ENCODE measurements at regions not wholly inside any gene's neighbourhood (a gene's known extent, or its start where the extent isn't known, plus 50 kb on each side); places are given as distances from the start of the nearest gene placed in this dataset.

- peaks cover 11% of the 10 kb centered on the region for H3K9me3 Mint-ChIP-seq
- H3K27me3 Mint-ChIP-seq: peaks cover 5% of the 10 kb centered on the region
Observed at GRCh38 chr22:34015642-34016041, 95.4 kb upstream of the LARGE1 start.

GRCh38 chr22:34017205-34017604 lies 96.9 kb upstream of the LARGE1 start:
- Mint-ChIP-seq H3K27ac (no peak overlapping the region), H3K27me3 (peaks cover 5% of the 10 kb centered on the region), H3K9me3 (peaks cover 11% of the 10 kb centered on the region), H3K4me3 (no peak overlapping the region), H3K4me1 (no peaks in the 10 kb centered on the region), H3K36me3 (ENCODE audit: low read depth) (no peaks in the 10 kb centered on the region)
- ATAC-seq (replicated peaks): no peak

More at GRCh38 chr22:34015642-34016041, 95.4 kb upstream of the LARGE1 start:
- Mint-ChIP-seq H3K27ac (no peak overlapping the region), H3K36me3 (ENCODE audit: low read depth) (no peaks in the 10 kb centered on the region), H3K4me3 (no peak overlapping the region), H3K4me1 (no peaks in the 10 kb centered on the region)
- ATAC-seq (replicated peaks): no peak

GRCh38 chr22:34019190-34019845 lies 99.0 kb upstream of the LARGE1 start:
- Mint-ChIP-seq H3K27me3 (peaks cover 2% of the 10 kb centered on the region), H3K4me3 (no peak overlapping the region), H3K27ac (no peak overlapping the region), H3K9me3 (peaks cover 10% of the 10 kb centered on the region), H3K36me3 (ENCODE audit: low read depth) (no peaks in the 10 kb centered on the region), H3K4me1 (no peaks in the 10 kb centered on the region)
- no peak for ATAC-seq (replicated peaks)

DNA sequence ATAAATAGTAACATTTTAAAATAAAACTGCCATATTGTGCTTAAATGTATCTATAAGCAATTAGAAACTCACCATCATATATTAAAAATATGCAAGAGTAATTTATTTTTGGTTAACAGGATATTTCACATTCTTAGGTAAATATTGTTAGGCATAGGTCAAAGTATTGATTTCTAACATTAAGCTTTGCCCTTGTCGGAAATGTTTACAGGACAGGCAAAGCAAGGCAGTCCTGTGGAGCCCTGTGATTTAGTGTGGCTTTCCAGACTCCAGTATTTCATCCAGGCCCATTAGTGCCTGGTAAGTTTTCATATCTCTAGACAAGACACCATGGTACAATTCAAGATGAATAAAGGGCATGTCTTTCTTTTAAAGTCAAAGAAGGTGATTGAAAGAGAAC lies 114.9 kb upstream of the LARGE1 start:
- Mint-ChIP-seq H3K27ac (no peak overlapping the region), H3K27me3 (peaks cover 19% of the 10 kb centered on the region), H3K4me3 (no peak overlapping the region), H3K36me3 (ENCODE audit: low read depth) (no peaks in the 10 kb centered on the region), H3K4me1 (no peaks in the 10 kb centered on the region), H3K9me3 (peaks cover 18% of the 10 kb centered on the region)
- ATAC-seq (replicated peaks): no peak

DNA sequence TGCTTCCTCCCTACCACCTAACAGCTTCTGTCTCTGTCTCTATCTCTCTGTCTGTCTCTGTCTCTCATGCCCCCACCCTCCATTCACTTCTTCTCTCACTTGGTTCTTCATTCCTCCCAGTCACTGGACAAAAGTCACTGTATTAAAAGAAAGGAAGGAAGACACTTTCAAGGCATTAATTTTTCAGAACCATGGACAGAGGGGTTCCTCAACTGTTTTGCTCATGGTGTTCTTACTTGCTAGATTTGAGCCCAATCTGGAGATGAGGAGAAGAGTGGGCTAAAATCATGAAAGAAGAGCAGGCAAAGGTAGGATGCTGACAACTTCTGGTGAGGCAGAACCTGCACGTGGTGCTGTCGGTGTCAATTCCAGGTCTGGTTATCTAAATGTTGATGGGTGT lies 116.7 kb upstream of the LARGE1 start:
- H3K27me3 Mint-ChIP-seq: peaks cover 19% of the 10 kb centered on the region
- H3K4me1 Mint-ChIP-seq: no peaks in the 10 kb centered on the region
- H3K27ac Mint-ChIP-seq: no peak overlapping the region
- no peaks in the 10 kb centered on the region for H3K36me3 Mint-ChIP-seq (ENCODE audit: low read depth)
- peaks cover 17% of the 10 kb centered on the region for H3K9me3 Mint-ChIP-seq
- ATAC-seq (replicated peaks): no peak
- H3K4me3 Mint-ChIP-seq: no peak overlapping the region

- peaks cover 16% of the 10 kb centered on the region for H3K27me3 Mint-ChIP-seq
- H3K9me3 Mint-ChIP-seq: peaks cover 13% of the 10 kb centered on the region
- no peak for ATAC-seq (replicated peaks)
- H3K4me1 Mint-ChIP-seq: no peaks in the 10 kb centered on the region
- H3K4me3 Mint-ChIP-seq: no peak overlapping the region
- H3K36me3 Mint-ChIP-seq (ENCODE audit: low read depth): no peaks in the 10 kb centered on the region
- no peak overlapping the region for H3K27ac Mint-ChIP-seq
Observed at GRCh38 chr22:34038801-34039555, 118.7 kb upstream of the LARGE1 start.

DNA sequence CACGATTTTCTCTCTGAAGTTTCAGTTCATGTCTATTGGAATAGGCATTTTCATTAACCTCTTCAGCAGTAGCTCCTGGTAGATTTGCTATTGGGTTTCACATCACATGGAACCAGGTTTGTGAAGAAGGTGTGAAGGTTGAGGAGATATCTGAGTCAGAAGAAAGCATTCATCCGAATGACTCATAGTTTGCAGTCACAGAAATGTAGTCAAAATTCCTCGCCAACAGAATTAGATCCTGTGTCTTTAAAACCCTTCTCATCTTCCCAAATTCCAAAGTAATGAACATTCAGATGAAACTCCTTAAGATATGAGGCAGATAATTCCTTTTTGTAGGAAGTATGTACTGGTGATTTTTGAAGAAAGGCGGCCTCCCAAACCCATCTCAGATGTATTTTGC lies 125.0 kb upstream of the LARGE1 start:
- H3K9me3 Mint-ChIP-seq: peaks cover 3% of the 10 kb centered on the region

GRCh38 chr22:34055525-34056200 lies 135.4 kb upstream of the LARGE1 start:
- Mint-ChIP-seq H3K4me3 (no peak overlapping the region), H3K27ac (no peak overlapping the region), H3K9me3 (peaks cover 12% of the 10 kb centered on the region), H3K4me1 (no peaks in the 10 kb centered on the region), H3K36me3 (ENCODE audit: low read depth) (no peaks in the 10 kb centered on the region), H3K27me3 (peaks cover 10% of the 10 kb centered on the region)
- ATAC-seq (replicated peaks): no peak

More for the DNA sequence above, 125.0 kb upstream of the LARGE1 start:
- H3K4me1 Mint-ChIP-seq: no peaks in the 10 kb centered on the region
- peaks cover 3% of the 10 kb centered on the region for H3K27me3 Mint-ChIP-seq
- H3K4me3 Mint-ChIP-seq: no peak overlapping the region
- no peak for ATAC-seq (replicated peaks)
- H3K27ac Mint-ChIP-seq: no peak overlapping the region
- H3K36me3 Mint-ChIP-seq (ENCODE audit: low read depth): no peaks in the 10 kb centered on the region

GRCh38 chr22:34057726-34058125 lies 137.4 kb upstream of the LARGE1 start:
- no peak for ATAC-seq (replicated peaks)
- Mint-ChIP-seq H3K36me3 (ENCODE audit: low read depth) (no peaks in the 10 kb centered on the region), H3K9me3 (peaks cover 18% of the 10 kb centered on the region)

GRCh38 chr22:34064696-34065095 lies 144.4 kb upstream of the LARGE1 start:
- Mint-ChIP-seq H3K4me3 (no peak overlapping the region), H3K9me3 (peaks cover 9% of the 10 kb centered on the region), H3K36me3 (ENCODE audit: low read depth) (no peaks in the 10 kb centered on the region), H3K27ac (no peak overlapping the region), H3K4me1 (no peaks in the 10 kb centered on the region), H3K27me3 (no peaks in the 10 kb centered on the region)
- no peak for ATAC-seq (replicated peaks)

More at GRCh38 chr22:34057726-34058125, 137.4 kb upstream of the LARGE1 start:
- Mint-ChIP-seq H3K4me1 (no peaks in the 10 kb centered on the region), H3K4me3 (no peak overlapping the region), H3K27ac (no peak overlapping the region), H3K27me3 (peaks cover 4% of the 10 kb centered on the region)

DNA sequence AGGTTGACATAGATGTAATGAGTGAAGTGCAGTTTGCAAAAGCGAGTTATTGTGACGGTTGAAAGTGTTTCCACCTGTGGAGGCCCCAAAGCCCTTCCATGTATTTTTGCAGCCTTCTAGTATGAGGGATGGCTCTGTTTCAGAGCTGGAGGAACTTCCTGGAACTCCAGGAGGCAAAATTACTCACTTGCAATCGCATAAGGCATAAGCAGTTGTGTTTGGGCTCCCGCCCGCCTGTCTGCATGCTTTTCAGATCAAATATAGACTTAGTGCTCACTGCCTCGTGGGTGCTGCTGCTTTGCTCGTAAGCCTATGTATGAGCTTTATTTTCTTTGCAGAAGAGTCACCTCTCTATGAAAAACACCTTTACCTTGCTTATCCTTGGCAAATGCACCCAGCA lies 146.8 kb upstream of the LARGE1 start:
- H3K27ac Mint-ChIP-seq: no peak overlapping the region
- H3K36me3 Mint-ChIP-seq (ENCODE audit: low read depth): no peaks in the 10 kb centered on the region
- peaks cover 5% of the 10 kb centered on the region for H3K9me3 Mint-ChIP-seq
- ATAC-seq (replicated peaks): no peak
- H3K27me3 Mint-ChIP-seq: no peaks in the 10 kb centered on the region
- no peak overlapping the region for H3K4me3 Mint-ChIP-seq
- no peaks in the 10 kb centered on the region for H3K4me1 Mint-ChIP-seq

GRCh38 chr22:34068001-34068400 lies 147.7 kb upstream of the LARGE1 start:
- no peaks in the 10 kb centered on the region for H3K4me1 Mint-ChIP-seq
- H3K9me3 Mint-ChIP-seq: peaks cover 3% of the 10 kb centered on the region
- no peaks in the 10 kb centered on the region for H3K36me3 Mint-ChIP-seq (ENCODE audit: low read depth)
- no peak overlapping the region for H3K27ac Mint-ChIP-seq
- H3K27me3 Mint-ChIP-seq: no peaks in the 10 kb centered on the region
- no peak overlapping the region for H3K4me3 Mint-ChIP-seq
- ATAC-seq (replicated peaks): no peak

DNA sequence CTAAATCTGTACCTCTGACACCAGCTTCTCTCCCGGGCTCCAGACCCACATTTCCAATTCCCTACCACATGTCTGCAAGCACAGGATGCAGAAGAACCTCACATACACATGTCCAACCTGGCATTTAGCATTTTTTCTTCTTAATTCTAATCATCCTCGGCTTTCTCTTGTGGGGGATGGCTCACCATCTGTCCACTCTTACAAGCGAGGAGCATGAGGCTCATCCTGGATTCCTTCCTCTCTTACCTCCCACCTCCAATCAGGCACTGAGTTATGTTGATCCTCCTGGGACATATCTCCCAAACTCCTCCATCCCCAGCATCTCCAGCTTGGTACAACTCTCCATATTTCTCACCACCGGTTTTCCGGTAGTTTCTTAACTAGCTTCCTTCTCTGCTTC lies 149.8 kb upstream of the LARGE1 start:
- no peaks in the 10 kb centered on the region for H3K4me1 Mint-ChIP-seq
- H3K4me3 Mint-ChIP-seq: no peak overlapping the region
- no peak for ATAC-seq (replicated peaks)
- peaks cover 3% of the 10 kb centered on the region for H3K9me3 Mint-ChIP-seq
- H3K36me3 Mint-ChIP-seq (ENCODE audit: low read depth): no peaks in the 10 kb centered on the region
- H3K27me3 Mint-ChIP-seq: no peaks in the 10 kb centered on the region
- no peak overlapping the region for H3K27ac Mint-ChIP-seq

GRCh38 chr22:34070531-34070930 lies 150.3 kb upstream of the LARGE1 start:
- Mint-ChIP-seq H3K9me3 (peaks cover 3% of the 10 kb centered on the region), H3K27ac (no peak overlapping the region), H3K27me3 (no peaks in the 10 kb centered on the region), H3K4me1 (no peaks in the 10 kb centered on the region), H3K4me3 (no peak overlapping the region), H3K36me3 (ENCODE audit: low read depth) (no peaks in the 10 kb centered on the region)
- no peak for ATAC-seq (replicated peaks)

DNA sequence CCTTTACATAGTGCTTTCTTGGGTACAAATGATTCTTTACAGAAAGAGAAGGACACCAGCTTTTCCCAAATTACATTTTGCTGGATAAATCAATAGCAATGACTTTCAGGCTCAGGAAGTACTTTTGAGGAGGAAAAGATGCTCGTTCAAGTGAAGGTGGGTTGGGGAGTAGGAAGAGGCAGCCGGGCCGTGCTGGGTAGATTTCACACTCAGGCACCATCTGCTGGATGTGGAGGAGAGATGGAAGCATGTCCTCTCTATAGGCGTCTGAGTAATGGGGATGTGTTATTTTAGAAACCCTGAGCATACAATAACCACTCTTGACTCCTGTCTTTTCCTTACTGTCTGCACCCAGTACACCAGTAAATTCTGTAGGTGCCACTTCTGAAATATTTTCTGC lies 152.3 kb upstream of the LARGE1 start:
- Mint-ChIP-seq H3K9me3 (peaks cover 3% of the 10 kb centered on the region), H3K4me3 (no peak overlapping the region), H3K27ac (no peak overlapping the region), H3K4me1 (no peaks in the 10 kb centered on the region), H3K36me3 (ENCODE audit: low read depth) (no peaks in the 10 kb centered on the region), H3K27me3 (no peaks in the 10 kb centered on the region)
- no peak for ATAC-seq (replicated peaks)

Data from activated T-helper 17 cell treated with anti-CD3 and anti-CD28 coated beads, Interleukin-2, amount 50 U/mL, for 72 hours (primary cell).